K562 (cell line): ENCODE measurements at regions not wholly inside any gene's neighbourhood (a gene's known extent, or its start where the extent isn't known, plus 50 kb on each side); places are given as distances from the start of the nearest gene placed in this dataset.
A peak's percentile ranks its signal among the peaks of the same experiment; 100 is the strongest.

ENCODE experiments used
- ATAC-seq: fragments of 200-7000 bp; cut with Tn5 transposase; 3 replicates; pipeline ENCODE4 v1.9.1; 2020; ENCODE audit warnings: moderate library complexity
- BruUV-seq: library from RNA; stranded (reverse); fragments of 400-500 nt; replicated peaks from 2 replicates; lab custom pipeline; 2021; lab: Mats Ljungman, UMichigan
- CTCF ChIA-PET: fragments of 300-600 bp; formaldehyde crosslinking; extraction: SDS; loops from one replicate; lab custom pipeline; 2021; ENCODE audit warnings: low intra/inter-chr PET ratio; lab: Yijun Ruan, JAX
- POLR2A ChIA-PET: fragments of 300-600, 350-650 bp; sonication (Branson Sonifier 250); formaldehyde crosslinking; extraction: SDS; loops from one replicate; lab custom pipeline; 2021; ENCODE audit warnings: antibody characterized with exemption, inconsistent platforms; lab: Yijun Ruan, JAX
- DNase-seq, 4 experiments: peaks; one replicate each; pipeline versions ENCODE4 v3.0.0 to v3.0.0-alpha.2; 2011 to 2018; ENCODE audit warnings: low spot score in 3 of 4, mixed read lengths in 3 of 4; ENCODE audit errors: extremely low read depth in 1 of 4
- FAIRE-seq: peaks from 2 replicates; lab custom pipeline; 2011; peaks lifted over from hg19 to GRCh38; lab: Jason Lieb, UNC
- H2AFZ ChIP-seq: 2 replicates; pipeline ENCODE4 v1.6.0; 2011; ENCODE audit warnings: low read depth, low read length, control low read depth, inconsistent platforms
- H3K27ac ChIP-seq: fragments of 200-600 bp; 3 replicates; pipeline ENCODE4 v1.8.0; 2011; ENCODE audit warnings: low read depth, mild to moderate bottlenecking, control low read depth, inconsistent platforms, low read length, moderate library complexity, mixed read lengths; ENCODE audit errors: extremely low read depth
- H3K27me3 ChIP-seq, 2 experiments: fragments of 300-600 bp in 1 of 2; 2 replicates in 1 of 2; 3 replicates in 1 of 2; pipeline versions ENCODE4 v1.6.0 to v1.8.0; 2011; ENCODE audit warnings: inconsistent platforms in 2 of 2, low read length in 2 of 2, mild to moderate bottlenecking in 1 of 2, mixed read lengths in 1 of 2, moderate library complexity in 1 of 2; ENCODE audit not compliant: control insufficient read depth in 2 of 2, insufficient read depth in 2 of 2
- H3K36me3 ChIP-seq: fragments of 300-600 bp; 3 replicates; pipeline ENCODE4 v1.8.0; 2011; ENCODE audit warnings: mild to moderate bottlenecking, low read length, inconsistent platforms; ENCODE audit not compliant: control insufficient read depth, insufficient read depth
- H3K4me1 ChIP-seq, 2 experiments: fragments of 200-600 bp in 1 of 2; replicated peaks in 1 of 2; 2 replicates in 1 of 2; 3 replicates in 1 of 2; pipeline versions ENCODE4 v1.5.1 to v1.8.0; 2011; ENCODE audit warnings: inconsistent platforms in 2 of 2, low read length in 2 of 2, mild to moderate bottlenecking in 1 of 2, mixed read lengths in 1 of 2, moderate library complexity in 1 of 2; ENCODE audit not compliant: control insufficient read depth in 2 of 2, insufficient read depth in 2 of 2
- H3K4me2 ChIP-seq: 2 replicates; pipeline ENCODE4 v1.6.1; 2011; ENCODE audit warnings: low read length, control low read depth, inconsistent platforms, mixed read lengths; ENCODE audit not compliant: insufficient read depth
- H3K4me3 ChIP-seq: fragments of 200-600 bp; sonication (generic), shearing (Covaris generic); 2 replicates; pipeline ENCODE4 v1.5.1; 2016; ENCODE audit warnings: control low read depth, inconsistent platforms
- H3K79me2 ChIP-seq: fragments of 200-600 bp; 3 replicates; pipeline ENCODE4 v1.8.0; 2011; ENCODE audit warnings: low read length, inconsistent platforms; ENCODE audit not compliant: control insufficient read depth, insufficient read depth
- H3K9ac ChIP-seq, 2 experiments: 2 replicates each; pipeline versions ENCODE4 v1.6.0 to v1.6.1; 2011; ENCODE audit warnings: low read depth in 2 of 2, low read length in 2 of 2, control low read depth in 1 of 2, inconsistent platforms in 1 of 2, mild to moderate bottlenecking in 1 of 2, mixed read lengths in 1 of 2; ENCODE audit not compliant: insufficient read depth in 1 of 2
- H3K9me1 ChIP-seq: one replicate; pipeline ENCODE4 v1.6.0; 2011; ENCODE audit warnings: inconsistent platforms, mild to moderate bottlenecking, low read length, moderate library complexity; ENCODE audit not compliant: control insufficient read depth, insufficient read depth
- H3K9me3 ChIP-seq: replicated peaks from 2 replicates; pipeline ENCODE4 v1.5.1; 2011; ENCODE audit warnings: low read depth, low read length, inconsistent platforms; ENCODE audit not compliant: control insufficient read depth, insufficient read depth
- H4K20me1 ChIP-seq: replicated peaks from 2 replicates; pipeline ENCODE4 v1.6.1; 2011; ENCODE audit warnings: low read length, inconsistent platforms, mixed read lengths; ENCODE audit not compliant: control insufficient read depth, insufficient read depth
- ATF7 ChIP-seq: fragments of 450-650 bp; IDR thresholded peaks from 2 replicates; pipeline ENCODE4 v1.7.1; 2014; ENCODE audit warnings: mild to moderate bottlenecking, moderate library complexity
- CBFA2T3 ChIP-seq: fragments of 450-650 bp; IDR thresholded peaks from 2 replicates; pipeline ENCODE4 v1.6.1; 2017
- CEBPG ChIP-seq, 3 experiments: fragments of 200-800 bp in 1 of 3; sonication (Bioruptor generic) in 1 of 3; sonication (generic) in 1 of 3; formaldehyde crosslinking in 1 of 3; IDR thresholded peaks in 2 of 3; conservative IDR thresholded peaks in 1 of 3; 2 replicates each; pipeline versions ENCODE4 v1.6.1 to v1.8.0; 2016 to 2022; ENCODE audit warnings: missing compliant biosample characterization in 2 of 3, missing genetic modification characterization in 2 of 3, mild to moderate bottlenecking in 1 of 3, missing genetic modification reagents in 1 of 3
- ILF3 ChIP-seq: fragments of 450-650 bp; IDR thresholded peaks from 2 replicates; pipeline ENCODE4 v1.6.1; 2018; ENCODE audit warnings: antibody characterized with exemption, mild to moderate bottlenecking, moderate library complexity, borderline replicate concordance
- NFRKB ChIP-seq: fragments of 450-650 bp; IDR thresholded peaks from 2 replicates; pipeline ENCODE4 v1.6.1; 2016; ENCODE audit warnings: low read depth
- NR2C1 ChIP-seq, 2 experiments: fragments of 450-650 bp; IDR thresholded peaks; 2 replicates each; pipeline ENCODE4 v1.6.1; 2017; ENCODE audit warnings: mild to moderate bottlenecking in 2 of 2, antibody characterized with exemption in 1 of 2, inconsistent platforms in 1 of 2, missing compliant biosample characterization in 1 of 2, missing genetic modification characterization in 1 of 2
- PURB ChIP-seq: sonication (generic); formaldehyde crosslinking; IDR thresholded peaks from 2 replicates; pipeline ENCODE4 v1.9.0; 2021; ENCODE audit warnings: low read depth, mild to moderate bottlenecking, missing genetic modification reagents
- RBM22 ChIP-seq: fragments of 200-400 bp; formaldehyde crosslinking; IDR thresholded peaks from 2 replicates; pipeline ENCODE4 v1.6.1; 2018; ENCODE audit warnings: low read length, low read depth; ENCODE audit not compliant: poor library complexity, severe bottlenecking
- SMAD3 ChIP-seq: fragments of 450-650 bp; formaldehyde crosslinking; conservative IDR thresholded peaks from 2 replicates; pipeline ENCODE4 v1.4.0; 2020; ENCODE audit warnings: mild to moderate bottlenecking
- ZBTB17 ChIP-seq: fragments of 450-650 bp; formaldehyde crosslinking; IDR thresholded peaks from 2 replicates; pipeline ENCODE4 v1.4.0; 2020; ENCODE audit warnings: mild to moderate bottlenecking
- ZNF609 ChIP-seq: sonication (generic); formaldehyde crosslinking; IDR thresholded peaks from 2 replicates; pipeline ENCODE4 v1.8.1; 2023; ENCODE audit warnings: missing genetic modification reagents, mild to moderate bottlenecking, borderline replicate concordance
- ZNF76 ChIP-seq: fragments of 250-450 bp; sonication (Bioruptor Pico); IDR thresholded peaks from 2 replicates; pipeline ENCODE4 v1.4.0; 2020; ENCODE audit warnings: mild to moderate bottlenecking, moderate library complexity, borderline replicate concordance
- WGBS: fragments of 100-300 bp; shearing (Covaris generic); methylation state at CpG from one replicate; pipeline ENCODE4 v1.1.6; 2016; ENCODE audit warnings: low coverage, mixed read lengths; ENCODE audit not compliant: insufficient coverage; ENCODE audit errors: missing lambda C conversion rate; 5-methylcytosine and 5-hydroxymethylcytosine counted together
- in situ Hi-C: fragments of 300-500 bp; cut with MboI; formaldehyde crosslinking; loops from 4 replicates; pipeline ENCODE4 v1.15.0; 2018; ENCODE audit warnings: inconsistent platforms, mixed read lengths
- intact Hi-C: fragments of 100-400 bp; cut with micrococcal nuclease; formaldehyde crosslinking; loops from 2 replicates; pipeline ENCODE4 v1.14.2; 2022
- TF ChIP-seq, protein P1 (sequence below): fragments of 250-450 bp; sonication (Bioruptor Pico); IDR thresholded peaks from 2 replicates; pipeline ENCODE4 v1.4.0; 2020
- TF ChIP-seq, protein P2 (sequence below): fragments of 250-450 bp; sonication (Bioruptor Pico); IDR thresholded peaks from 2 replicates; pipeline ENCODE4 v1.6.1; 2021; ENCODE audit warnings: mild to moderate bottlenecking

- in situ Hi-C loops = no loop called here
- intact Hi-C loops = no loop called here
- no peak overlapping the region for H3K4me2 ChIP-seq
- CTCF ChIA-PET = no interaction called here
- H3K4me3 ChIP-seq = no peak overlapping the region
- WGBS = 5% methylated on average over 5 of the region's 5 CpGs
- H3K9ac ChIP-seq = no peak overlapping the region
- no peak for FAIRE-seq
- no peaks in the 10 kb centered on the region for H3K4me1 ChIP-seq
- H3K36me3 ChIP-seq = no peaks in the 10 kb centered on the region
- POLR2A ChIA-PET = interaction anchor here (1.0 kb wide), 2 partner anchors 9 kb away, joined by 3 read pairs; no protein-coding TSS in a partner anchor
- no peak for DNase-seq
- H4K20me1 ChIP-seq = no peaks in the 10 kb centered on the region
- peak; percentile 62; the same call in 2 of the 3 replicates for ATAC-seq
- no peaks in the 10 kb centered on the region for H3K9me3 ChIP-seq
- no peak overlapping the region for H2AFZ ChIP-seq
- H3K9me1 ChIP-seq = no peaks in the 10 kb centered on the region
- no TSS peak for BruUV-seq
- peaks cover 0 to 10% of the 10 kb centered on the region in 2 experiments; a peak in 1 of 5 replicates for H3K27me3 ChIP-seq
- no peak overlapping the region for H3K27ac ChIP-seq
- no peaks in the 10 kb centered on the region for H3K79me2 ChIP-seq
- TF ChIP-seq NFRKB = no peak
- TF ChIP-seq SMAD3 (CRISPR knock-in tag) = 0 out of 2 replicates have a peak, but pooled peaks have one; percentile 14
- no peak for TF ChIP-seq ZNF76 (CRISPR knock-in tag)
- no peak for TF ChIP-seq RBM22
- no peak for TF ChIP-seq CEBPG (CRISPR knock-in tag; IDR thresholded peaks at IDR 0.05)
- TF ChIP-seq CEBPG (tag; conservative IDR thresholded peaks at IDR 0.05 in 1 of 2, IDR thresholded peaks at IDR 0.05 in 1 of 2) = peak; percentile 26 to 79; a peak in 2 of 4 replicates
- TF ChIP-seq, protein P1, sequence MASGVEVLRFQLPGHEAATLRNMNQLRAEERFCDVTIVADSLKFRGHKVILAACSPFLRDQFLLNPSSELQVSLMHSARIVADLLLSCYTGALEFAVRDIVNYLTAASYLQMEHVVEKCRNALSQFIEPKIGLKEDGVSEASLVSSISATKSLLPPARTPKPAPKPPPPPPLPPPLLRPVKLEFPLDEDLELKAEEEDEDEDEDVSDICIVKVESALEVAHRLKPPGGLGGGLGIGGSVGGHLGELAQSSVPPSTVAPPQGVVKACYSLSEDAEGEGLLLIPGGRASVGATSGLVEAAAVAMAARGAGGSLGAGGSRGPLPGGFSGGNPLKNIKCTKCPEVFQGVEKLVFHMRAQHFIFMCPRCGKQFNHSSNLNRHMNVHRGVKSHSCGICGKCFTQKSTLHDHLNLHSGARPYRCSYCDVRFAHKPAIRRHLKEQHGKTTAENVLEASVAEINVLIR (CRISPR knock-in tag) = 0 out of 2 replicates have a peak, but pooled peaks have one; percentile 25
- no peak for TF ChIP-seq NR2C1 (IDR thresholded peaks at IDR 0.05)
- TF ChIP-seq NR2C1 (tag; IDR thresholded peaks at IDR 0.05) = peak; percentile 47; the same call in 1 of the 2 replicates
- TF ChIP-seq, protein P2, sequence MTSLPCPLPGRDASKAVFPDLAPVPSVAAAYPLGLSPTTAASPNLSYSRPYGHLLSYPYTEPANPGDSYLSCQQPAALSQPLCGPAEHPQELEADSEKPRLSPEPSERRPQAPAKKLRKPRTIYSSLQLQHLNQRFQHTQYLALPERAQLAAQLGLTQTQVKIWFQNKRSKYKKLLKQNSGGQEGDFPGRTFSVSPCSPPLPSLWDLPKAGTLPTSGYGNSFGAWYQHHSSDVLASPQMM = no peak
- no peak for TF ChIP-seq ILF3
- no peak for TF ChIP-seq ZNF609 (CRISPR knock-in tag)
- 0 out of 2 replicates have a peak, but pooled peaks have one; percentile 37 for TF ChIP-seq ATF7
- TF ChIP-seq PURB = no peak
- TF ChIP-seq CBFA2T3 = no peak
- TF ChIP-seq ZBTB17 (CRISPR knock-in tag) = 0 out of 2 replicates have a peak, but pooled peaks have one; percentile 42
Observed at GRCh38 chr18:10261344-10262276, 192.8 kb upstream of the APCDD1 start.
